NCI-H1930 (cell line): ENCODE measurements at regions not wholly inside any gene's neighbourhood (a gene's known extent, or its start where the extent isn't known, plus 50 kb on each side); places are given as distances from the start of the nearest gene placed in this dataset.

Experiments used
- DNase-seq, 2 experiments: peaks; one replicate each; lab custom pipeline; 2025; lab: John Stamatoyannopoulos, UW

DNA sequence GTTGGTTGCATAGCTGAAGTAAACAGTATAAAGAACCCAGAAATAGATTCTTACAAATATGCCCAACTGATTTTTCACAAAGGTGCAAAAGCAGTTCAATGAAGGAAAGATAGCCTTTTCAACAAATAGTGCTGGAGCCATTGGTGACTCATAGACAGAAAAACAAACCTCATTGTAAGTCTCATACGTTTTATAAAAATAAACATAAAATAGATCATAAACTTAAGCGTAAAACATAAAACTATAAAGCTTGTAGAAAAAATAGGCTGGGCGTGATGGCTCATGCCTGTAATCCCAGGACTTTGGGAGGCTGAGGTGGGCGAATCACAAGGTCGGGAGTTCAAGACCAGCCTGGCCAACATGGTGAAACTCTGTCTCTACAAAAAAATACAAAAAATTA is 318.8 kb upstream of the IGFBP3 start:
- no peak for DNase-seq

DNA sequence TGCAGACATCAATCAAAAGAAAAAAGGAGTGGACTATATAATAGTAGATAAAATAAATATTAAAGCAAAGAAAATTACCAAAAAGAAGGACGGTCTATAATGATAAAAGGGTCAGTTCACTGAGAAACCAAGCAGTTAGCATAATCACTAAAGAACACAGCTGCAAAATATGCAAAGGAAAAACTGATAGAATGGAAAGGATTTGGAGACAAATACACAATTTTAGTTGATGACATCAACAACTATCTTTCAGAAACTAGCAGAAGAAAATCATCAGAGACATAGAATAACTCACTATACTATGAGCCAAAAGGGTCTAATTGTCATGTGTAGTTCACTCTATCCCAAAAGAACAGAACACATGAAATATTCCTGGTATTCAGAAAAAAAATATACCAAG is 316.4 kb upstream of the IGFBP3 start:
- DNase-seq = no peak

DNA sequence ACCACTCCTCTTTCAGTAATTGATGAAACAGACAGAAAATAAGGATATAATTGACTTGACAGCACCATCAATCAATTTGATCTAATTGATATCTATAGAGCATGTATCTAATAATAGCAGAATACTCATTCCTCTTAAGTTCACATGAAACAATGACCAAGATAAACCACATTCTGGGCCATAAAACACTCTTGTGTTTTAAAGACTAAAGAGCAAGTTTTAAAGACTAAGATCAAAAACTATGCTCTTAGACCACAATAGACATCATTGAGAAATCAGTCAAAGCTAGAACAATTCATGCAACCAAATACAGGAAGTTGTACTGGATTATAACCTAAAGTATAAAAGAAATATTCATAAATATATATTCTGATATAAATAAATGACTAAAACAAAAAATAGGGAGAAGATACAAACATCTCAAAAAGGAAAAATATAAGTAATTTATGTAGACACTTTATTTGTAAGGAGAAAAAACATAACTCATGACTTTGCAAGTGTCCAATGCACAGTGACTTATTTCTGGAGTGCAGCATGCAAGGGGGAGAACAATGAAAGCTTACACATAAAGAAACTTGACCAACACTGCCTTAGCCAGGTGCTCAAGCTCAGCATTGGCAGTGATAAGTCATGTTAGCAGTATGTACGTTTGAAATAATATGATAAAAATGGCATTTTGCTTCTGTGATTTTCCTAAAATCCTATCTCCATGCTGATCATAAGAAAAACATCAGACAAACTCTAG is 312.7 kb upstream of the IGFBP3 start:
- no peak for DNase-seq

DNA sequence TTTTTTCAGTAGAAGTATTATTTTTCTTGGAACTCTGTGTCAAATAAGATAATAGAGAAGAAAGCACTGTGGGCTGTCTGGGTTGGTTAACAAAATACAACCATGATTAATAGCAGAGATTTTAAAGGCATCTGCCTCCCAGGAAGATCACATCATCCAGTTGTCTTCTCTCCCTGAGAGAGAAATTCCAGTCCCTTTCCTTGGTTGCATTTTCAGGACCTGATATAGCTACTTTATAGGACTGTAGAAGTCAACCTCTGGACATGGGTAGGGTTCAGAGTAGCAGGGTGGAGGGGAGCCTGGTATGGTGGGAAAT is 309.9 kb upstream of the IGFBP3 start:
- no peak for DNase-seq

DNA sequence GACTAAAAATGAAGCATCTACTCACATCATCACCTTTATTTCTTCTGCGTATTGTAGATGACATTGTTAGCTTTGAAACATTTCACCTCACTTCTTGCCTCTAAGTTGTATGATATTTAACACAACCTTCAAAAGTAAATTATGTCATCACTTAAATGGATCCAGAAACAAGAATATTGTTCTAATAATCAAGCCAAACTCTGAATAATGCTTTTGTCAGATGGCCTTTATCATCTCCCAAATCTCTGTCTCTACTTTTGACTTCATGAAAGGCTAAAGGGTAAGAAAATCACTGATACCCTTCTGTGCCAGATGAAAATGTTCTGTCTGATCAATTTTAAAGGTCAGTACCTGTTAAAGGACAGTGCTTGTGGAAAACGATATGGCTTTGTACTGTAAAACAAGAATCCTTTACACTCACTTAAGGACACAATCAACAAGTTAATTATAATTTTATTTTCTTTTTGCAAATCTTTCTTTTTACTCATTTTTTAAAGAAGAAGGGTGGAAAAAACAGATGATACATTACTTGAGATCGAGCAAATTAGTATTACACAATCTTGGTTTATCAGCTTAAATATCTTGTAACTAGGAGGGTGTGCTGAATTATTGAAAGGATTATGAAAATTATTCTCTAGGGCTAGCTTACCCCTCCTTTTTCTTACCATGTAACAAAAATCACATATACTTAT is 309.4 kb upstream of the IGFBP3 start:
- no peak for DNase-seq

DNA sequence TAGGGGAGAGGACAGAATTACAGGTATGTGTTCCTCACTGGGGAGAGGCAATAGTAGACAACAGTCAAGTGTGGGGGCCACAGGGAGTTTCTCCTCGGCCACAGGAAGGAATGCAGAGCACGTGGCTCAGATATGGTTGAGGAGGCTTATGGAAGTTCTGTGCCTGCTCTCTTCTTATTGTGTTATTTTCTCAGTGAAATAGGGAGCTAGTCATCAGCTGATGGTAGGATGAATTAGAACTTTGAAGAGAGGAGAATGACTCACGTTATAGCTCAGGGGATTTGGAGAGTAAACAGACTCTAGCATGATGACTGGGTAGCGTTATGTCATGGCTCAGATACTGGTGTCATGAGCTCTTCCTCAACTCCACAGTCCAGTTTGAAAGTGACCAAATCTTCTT is 308.3 kb upstream of the IGFBP3 start:
- DNase-seq = no peak

DNA sequence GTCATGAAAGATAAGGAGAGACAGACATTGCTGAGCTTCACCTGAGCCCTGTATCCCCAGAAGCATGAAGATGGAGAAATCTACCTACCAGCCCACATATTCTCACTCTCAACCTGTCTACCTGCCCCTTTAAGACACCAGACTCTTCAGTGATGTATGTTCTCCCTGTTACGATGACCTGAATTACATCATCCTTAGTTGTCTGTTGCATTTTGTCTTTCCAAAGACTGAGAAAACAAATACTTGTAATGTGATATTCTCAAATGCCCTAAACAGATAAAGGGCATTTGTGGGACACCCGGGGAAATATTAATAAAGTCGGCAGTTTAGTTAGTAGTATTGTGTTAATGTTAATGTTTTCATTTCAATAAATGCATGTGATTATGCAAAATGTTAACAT is 305.8 kb upstream of the IGFBP3 start:
- DNase-seq = no peak

DNA sequence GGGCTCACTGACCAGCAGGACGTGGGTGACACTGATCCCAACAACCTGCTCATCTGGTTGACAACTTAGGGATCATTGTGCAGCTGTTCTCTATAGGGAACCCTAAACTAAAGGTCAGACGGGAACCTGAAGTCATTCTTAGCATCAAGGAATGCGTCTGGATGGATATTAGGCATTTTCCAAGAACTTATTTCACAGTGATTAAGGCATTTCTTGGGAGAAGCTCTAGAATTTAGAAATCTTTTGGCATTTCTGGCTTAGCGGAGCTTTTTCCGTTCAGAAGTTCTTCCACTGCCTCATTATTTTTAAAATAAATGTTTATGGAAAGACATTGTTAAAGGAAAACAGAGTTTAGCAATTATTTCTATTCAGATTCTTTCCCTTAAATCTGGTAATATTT is 303.3 kb upstream of the IGFBP3 start:
- no peak for DNase-seq

DNA sequence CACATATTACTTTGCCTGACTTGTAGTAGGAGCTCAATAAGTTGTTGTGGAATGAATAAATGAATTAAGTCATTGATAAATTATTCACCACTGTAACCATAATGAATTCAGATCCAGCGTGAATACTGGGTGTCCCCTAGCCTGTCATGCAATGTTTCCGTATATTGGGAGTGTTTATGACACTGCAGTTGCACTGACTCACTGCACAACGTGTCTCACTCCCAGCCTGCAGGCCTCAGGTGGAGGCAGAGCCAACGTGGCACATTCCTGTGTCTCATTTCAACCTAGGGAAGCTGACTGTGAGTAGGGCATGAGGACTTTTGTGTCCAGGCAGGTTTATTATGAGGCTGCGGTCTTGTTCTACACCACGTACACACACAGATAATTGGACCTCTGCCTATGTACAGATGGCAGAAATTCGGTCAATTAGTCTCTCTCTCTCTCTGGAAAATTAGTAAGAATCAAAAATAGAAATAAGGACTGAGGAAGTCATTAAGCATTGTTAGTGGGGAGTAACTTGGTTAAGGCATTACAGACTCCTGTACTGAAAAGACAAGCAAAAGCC is 299.1 kb upstream of the IGFBP3 start:
- DNase-seq = no peak

DNA sequence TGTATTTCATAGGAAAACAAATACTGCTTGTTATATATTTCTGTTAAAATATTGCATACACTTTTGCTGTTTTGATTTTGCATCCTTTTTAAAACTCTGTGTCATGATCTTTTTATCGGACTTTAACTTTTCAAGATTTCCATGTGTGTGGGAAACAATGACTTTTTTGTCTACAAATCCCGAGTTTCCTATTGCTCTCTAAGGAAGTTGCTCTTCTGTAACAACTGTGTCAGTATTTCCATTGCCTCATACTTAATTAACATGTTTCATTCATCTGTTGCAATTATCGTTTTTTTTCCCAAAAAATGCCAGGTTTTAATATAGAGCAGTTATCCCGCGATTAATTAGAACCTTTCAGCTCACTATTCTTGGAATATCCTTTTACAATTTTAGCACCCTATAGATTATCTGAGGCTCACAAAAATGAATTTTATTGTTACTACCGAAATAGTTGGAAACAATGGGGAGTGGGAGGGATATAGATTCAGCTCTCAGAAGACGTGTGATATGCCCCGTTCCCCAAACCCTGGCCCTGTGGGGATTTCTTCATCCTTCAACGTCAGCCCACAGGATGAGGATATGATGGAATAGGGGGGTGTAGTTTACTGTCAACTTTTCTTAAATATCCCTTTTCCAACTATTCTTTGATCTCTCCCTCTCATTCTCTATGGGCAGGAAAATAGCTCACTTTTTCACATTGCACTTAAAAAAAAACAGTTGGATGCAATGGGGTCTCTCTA is 297.6 kb upstream of the IGFBP3 start:
- no peak for DNase-seq

DNA sequence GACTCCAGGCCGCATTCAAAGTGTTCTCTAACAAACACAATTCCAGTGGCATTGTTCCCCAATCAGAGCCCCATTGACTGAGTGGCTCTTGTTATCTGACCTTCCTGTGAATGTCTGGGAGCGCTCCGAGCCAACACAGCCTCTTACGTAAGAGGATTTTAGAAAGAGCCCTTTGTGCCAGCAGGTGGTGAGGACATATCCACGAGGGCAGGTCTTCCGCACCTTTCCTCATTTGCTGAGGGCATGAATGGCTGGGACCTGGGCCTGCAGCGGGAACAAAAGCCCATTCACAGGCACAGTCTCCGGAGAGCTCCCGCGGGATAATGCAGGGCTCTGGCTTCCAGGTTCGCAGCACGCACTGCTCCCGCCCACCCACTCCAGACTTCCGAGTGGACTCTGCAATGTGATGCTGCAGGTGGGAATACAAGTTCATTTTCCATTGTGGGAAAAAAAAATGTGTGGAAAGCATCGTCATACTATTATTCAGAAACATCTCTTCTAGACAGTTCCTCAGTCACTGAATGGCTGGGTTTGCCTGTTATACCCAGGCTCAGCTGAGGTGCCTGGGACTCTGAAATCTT is 295.0 kb upstream of the IGFBP3 start:
- DNase-seq = no peak

DNA sequence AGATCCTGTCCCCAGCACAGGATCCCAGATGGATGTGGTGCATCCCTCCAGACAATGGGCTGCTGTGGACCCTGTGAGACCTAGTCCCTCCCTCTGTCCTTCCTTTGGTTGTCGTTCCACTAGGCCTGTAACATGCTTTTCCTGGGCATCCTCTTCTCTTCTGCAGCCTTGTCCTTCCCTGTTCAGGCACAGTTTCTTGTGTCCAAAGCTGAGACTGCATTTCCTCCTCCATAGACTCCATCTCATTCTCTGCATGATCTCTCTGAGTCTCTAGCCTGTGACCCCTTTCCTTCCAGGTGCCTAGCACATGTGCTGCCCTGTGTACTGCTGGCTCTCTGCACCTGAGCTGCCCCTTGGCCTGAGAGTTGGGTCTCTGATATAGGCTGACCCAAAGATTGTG is 293.5 kb upstream of the IGFBP3 start:
- no peak for DNase-seq

DNA sequence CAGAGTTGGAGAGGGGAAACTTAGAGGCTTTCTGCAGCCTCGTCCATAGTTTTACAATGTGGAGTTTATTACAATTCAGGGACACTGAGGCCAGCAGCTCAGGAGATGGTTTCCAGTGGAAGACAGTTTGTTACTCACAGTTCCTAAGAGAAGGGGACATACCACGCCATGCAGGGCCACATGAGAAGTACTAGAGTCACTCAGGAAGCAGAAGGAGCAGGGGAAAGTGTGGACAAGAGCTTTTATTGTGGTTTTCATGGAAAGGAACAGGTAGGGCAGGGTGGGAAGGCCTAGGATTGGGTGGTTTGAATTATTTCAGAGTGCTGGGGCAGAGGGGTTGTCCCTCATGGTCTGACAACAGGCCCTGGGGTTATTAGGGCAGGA is 292.1 kb upstream of the IGFBP3 start:
- no peak for DNase-seq

DNA sequence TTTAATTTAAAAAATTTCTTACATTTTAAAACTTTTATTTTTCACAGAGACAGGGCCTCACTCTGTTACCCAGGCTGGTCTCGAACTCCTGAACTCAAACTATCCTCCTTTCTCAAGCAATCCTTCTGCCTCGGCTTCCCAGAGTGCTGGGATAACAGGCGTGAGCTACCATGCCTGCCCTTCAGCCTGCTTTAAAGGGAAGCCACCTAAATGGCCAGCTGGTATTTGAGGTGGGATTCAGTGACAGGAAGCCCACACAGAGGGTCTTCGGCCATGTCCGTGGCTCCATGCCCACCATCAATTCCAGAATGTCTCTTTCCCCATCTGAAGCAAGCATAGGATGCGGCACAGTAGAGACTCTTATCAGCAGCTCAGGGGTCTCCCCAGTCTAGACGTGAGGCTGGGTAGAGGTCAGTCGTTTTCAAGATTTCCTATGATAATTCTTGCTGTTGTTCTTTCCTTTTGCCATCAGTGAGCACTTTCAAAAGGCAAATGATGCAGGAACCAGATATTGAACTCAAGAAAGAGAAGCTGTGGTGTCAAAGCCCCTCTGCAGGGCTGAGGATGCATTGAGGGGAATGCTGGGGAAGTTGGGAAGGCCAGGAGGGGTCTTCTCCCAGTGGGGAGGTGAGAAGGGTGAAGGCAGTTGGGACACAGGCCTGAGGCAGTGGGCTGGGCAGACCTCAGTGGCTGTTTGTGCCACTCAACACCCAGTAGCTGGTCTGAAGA is 291.5 kb upstream of the IGFBP3 start:
- no peak for DNase-seq

DNA sequence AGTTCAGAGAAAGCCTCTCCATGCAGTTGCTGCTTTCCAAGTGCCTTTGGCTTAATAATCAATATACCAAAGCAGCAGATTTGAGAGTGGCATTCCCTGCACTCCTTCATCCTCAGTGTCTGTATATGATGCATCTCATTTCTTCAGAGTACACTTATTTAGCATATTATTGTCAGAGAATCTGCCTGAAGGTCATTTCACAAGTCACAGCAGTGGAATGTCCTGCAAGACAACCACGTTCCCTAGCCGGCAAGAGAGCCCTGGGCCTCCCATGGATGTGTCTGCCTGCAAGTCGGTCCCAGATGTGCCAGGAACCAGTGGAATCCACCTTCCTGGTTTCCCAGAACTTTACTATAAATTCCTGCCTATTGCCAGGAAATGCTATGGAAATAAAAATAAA is 289.4 kb upstream of the IGFBP3 start:
- DNase-seq = no peak

DNA sequence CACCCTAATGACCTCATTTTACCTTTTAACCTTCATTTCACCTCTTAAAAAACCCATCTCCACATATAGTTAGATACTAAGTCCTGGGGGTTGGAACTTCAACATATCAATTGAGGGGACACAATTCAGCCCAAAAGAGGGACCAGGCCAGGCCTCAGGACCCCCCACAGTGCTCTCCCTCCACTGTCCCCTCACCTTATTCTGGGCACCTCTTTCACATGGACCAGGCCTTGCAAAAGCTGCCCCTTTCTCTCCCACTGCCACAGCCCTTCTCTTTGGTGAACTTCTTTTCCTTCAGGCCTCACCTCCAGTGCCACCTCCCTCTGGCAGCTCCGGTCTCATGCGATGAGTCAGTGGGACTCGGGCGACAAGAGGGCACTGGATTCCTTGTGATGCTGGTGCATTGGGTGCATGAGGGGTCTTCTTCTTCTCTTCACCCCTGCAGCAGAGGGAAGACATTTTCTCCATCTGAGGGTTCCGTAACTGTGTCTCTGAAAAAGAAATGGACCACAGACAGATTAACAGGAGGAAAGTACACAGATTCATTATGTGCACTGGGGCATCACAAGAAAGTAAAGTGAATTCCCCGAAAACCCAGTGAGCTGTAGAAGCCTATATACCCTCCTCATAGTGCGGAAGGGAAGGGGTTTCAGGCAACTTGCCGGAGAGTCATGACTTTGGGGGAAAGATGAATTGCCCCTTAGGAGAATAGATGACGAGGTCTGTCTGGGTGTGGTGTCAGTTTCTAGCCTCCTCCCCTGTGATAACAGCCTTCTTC is 288.7 kb upstream of the IGFBP3 start:
- DNase-seq = no peak

DNA sequence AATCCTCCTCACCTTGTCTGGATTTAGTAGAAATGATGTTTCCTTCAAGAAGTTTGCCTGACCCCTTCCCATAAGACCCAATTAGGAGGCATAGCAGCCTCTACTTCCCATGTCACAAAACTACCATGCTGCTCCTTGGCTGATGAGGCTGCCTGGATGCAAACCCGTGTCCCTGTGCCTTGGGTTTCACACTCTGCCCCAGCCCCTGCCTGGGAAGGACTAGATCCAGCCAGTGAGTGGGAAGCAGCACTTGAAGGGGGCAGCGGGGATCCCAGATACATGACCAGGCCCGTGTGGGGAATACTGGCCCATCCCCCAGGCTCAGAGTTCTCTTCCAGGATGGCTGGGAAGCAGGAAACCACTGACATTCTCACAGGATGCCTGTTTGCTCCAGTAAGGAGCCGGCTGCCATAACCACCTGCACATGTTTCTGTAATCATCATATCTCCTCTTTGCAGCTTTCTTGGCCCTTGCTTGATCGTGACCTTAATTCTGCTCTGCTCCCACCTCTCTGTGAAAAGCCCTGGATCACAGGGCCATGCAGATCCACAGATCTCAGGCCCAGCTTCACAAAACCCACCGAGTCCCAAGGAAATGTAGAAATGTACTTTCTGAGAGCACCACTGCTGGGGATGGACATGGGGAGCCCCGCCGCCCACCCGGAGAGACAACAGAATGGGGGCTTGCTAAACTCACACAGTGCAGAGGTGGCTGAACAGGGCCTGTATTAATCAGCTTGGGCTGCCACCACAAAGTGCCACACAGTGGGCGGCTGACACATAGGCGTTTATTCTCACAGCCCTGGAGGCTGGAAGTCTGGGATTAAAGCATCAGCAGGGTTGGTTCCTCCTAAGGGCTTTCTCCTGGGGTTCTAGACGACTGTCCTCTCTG is 287.8 kb upstream of the IGFBP3 start:
- no peak for DNase-seq

DNA sequence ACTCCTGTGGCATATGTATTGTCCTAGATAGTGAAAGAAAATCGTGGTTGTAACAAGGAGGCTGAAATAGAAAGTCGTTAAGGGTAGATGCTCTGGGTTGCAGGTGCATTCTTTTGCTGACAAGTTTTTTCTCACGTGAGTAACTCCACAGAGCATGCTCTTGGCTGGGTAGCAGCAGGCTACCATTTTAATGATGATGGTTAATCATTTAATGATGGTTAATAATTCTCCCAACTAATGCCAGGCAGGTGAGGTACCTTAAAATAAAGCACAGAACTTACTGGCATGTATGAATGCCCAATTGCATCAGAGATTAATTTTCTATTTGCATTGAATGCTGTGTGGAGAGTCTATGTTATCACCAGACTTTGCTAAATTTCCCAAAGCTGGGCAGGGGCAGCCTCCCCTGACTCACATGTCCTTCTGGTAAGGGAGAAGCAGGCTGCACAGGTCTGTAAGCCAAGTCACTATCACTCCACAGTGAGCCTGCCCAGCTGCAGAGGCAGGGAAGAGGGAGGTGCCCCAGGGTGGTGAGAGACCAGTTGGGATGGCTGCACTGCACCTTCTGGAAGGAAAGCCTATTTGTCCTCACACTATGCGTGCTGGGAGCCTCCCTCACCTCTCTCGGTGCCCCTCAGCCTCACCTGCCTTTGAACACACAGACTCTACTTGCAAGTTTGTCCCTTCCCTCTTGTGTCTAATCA is 287.0 kb upstream of the IGFBP3 start:
- DNase-seq = no peak

DNA sequence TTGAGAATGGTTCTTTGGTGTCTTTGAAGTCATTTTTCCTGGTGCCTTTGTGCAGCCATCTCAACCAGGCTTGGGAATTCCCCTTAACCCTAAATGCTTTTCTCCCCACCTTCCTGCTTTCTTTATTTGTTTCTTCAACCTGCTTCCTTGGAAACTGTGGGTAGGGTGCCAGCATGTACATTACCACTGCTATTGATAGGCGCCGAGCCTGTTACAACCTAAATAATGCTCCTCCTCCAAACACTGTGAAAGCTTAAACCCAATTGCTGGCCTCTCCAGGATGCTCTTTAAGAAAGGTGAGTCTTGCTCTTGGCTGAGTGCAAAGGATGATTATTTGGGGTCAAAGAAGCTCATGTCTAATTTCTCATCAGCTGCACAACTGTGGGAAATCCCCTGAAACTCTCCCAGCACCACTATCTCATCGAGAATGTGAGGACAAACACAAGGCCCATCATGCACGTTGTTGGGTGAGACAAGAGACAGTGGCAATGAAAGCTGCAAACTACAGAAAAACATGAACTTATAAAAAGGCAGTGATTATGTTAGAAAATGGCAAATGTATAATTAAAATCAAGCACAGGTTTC is 285.5 kb upstream of the IGFBP3 start:
- no peak for DNase-seq
